ENCODE measurements at regions not wholly inside any gene's neighbourhood (a gene's known extent, or its start where the extent isn't known, plus 50 kb on each side); places are given as distances from the start of the nearest gene placed in this dataset.

DNA sequence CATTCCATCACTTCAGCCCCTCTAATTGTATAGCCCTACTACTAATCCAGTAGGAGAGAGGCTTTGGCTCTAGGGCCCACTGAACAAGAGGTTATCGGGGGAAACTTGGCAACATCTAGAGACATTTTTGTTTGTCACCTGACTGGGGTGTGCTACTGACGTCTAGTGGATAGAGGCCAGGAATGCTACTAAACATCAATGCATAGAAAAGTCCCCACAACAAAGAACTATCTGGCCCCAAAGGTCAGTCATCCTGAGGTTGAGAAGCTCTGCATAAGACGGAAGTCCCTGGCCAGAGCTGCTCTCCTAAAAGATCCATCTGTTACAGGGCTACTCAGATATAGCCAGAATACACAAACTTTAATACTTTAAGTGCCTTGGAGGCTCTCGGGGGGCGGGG lies 570.6 kb upstream of the KLF4 start:
- no peak overlapping the region for H3K4me3 ChIP-seq (ENCODE audit: low read length)
- no peaks in the 10 kb centered on the region for H3K36me3 ChIP-seq (ENCODE audit: control insufficient read depth, insufficient read depth, low read length)
- no peak overlapping the region for H3K9ac ChIP-seq (ENCODE audit: low read length)

DNA sequence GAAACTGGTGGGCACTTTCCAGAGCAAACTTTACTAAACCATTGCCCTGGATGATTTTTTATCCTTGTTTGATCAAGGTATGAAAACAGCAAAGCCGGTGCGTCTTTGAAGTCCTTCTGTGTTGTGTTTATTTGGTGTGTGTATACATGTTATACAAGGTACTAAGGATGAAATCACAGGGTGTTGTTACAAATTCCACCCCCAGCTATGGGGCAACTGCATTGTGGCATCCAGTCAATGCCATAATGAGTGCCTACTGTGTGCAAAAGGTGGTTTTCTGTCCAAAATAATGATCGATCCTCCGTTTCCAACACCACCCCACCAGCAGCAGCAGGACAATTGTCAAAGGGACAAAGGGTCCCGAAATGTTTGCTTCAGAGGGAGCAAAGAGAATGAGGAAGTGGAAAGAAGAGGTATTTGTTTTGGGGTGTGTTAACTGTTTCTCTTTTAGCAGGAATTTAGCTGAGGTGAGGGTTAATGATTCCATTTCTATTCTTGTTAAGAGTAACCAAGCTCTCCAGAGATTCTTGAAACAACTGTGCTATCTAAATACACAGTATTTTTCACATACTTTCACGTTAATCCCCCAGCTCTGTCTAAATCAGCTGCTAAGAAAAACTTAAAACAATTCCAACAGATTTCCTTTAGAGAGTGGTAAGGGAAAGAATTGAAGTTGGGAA lies 568.7 kb upstream of the KLF4 start:
- Histone ChIP-seq H3K36me3 (ENCODE audit: control insufficient read depth, insufficient read depth, low read length) (no peaks in the 10 kb centered on the region), H3K9me3 (ENCODE audit: control insufficient read depth, low read length) (no peaks in the 10 kb centered on the region), H3K4me3 (ENCODE audit: low read length) (no peak overlapping the region), H3K4me1 (ENCODE audit: control insufficient read depth, insufficient read depth, low read length) (peaks cover 43% of the 10 kb centered on the region), H3K9ac (ENCODE audit: low read length) (no peak overlapping the region), H3K27me3 (ENCODE audit: control insufficient read depth, insufficient read depth, low read length) (no peaks in the 10 kb centered on the region)

More for the DNA sequence above, 570.6 kb upstream of the KLF4 start:
- Histone ChIP-seq H3K4me1 (ENCODE audit: control insufficient read depth, insufficient read depth, low read length) (peaks cover 26% of the 10 kb centered on the region), H3K27me3 (ENCODE audit: control insufficient read depth, insufficient read depth, low read length) (no peaks in the 10 kb centered on the region), H3K9me3 (ENCODE audit: control insufficient read depth, low read length) (no peaks in the 10 kb centered on the region)

DNA sequence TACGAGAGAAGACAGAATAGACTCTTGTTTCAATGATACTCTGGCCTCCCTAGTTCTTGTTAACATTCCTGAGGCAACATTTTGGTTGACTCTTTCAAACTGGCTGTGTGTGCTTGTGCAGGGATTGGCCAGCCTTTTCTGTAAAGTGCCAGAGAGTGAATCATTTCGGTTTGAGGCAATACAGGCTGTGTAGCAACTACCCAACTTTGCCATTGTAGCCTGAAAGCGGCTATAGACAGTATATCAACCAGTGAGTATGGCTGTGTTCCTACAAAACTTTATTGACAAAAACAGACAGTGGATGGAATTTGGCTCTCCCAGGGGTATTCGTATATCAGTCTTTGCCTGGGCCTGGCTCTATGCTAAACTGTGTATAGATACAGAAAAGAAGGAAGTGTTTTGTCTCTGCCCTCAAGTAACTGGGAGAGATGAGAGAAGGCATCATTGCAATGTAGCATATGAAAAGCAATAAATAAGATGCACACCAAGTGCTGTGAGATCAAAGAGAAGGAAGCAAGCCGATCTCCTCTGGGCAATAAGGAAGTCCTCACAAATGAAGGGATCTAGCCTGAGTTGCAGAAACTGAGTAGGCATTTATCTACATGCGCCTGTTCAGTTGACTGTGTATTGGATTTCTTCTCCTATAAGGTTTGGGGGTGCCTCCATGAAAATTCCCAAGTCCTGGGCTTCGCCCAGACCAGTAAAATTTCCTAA lies 568.0 kb upstream of the KLF4 start:
- Histone ChIP-seq H3K27me3 (ENCODE audit: control insufficient read depth, insufficient read depth, low read length) (no peaks in the 10 kb centered on the region), H3K4me1 (ENCODE audit: control insufficient read depth, insufficient read depth, low read length) (peaks cover 49% of the 10 kb centered on the region), H3K9me3 (ENCODE audit: control insufficient read depth, low read length) (no peaks in the 10 kb centered on the region)

DNA sequence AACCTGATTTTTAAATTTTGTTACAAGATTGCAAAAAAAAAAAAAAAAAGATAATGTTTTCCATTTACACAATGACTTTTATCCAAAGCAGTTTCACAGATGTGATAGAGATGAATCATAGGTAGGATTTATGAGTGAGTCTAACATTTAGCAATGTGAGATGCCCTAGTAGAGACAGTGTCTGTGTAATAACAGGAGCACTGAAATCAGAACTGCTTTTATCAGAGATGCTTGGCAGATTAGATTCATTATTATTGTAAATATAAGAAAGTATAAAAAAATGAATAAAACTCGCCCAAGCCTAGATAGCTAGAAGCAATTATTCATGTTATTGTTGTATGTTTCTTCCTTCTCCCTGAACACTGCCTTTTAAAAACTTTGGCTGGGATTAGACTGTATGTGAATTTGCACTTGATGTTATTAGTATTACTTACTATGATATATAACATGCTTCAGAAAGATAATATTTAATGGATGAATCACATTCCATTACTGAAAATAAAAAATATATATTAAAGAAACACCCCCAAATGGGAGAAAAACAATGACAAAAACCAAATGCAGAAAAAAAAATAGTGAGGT lies 567.3 kb upstream of the KLF4 start:
- Histone ChIP-seq H3K4me1 (ENCODE audit: control insufficient read depth, insufficient read depth, low read length) (peaks cover 49% of the 10 kb centered on the region), H3K27me3 (ENCODE audit: control insufficient read depth, insufficient read depth, low read length) (no peaks in the 10 kb centered on the region)

More for the DNA sequence above, 568.0 kb upstream of the KLF4 start:
- Histone ChIP-seq H3K36me3 (ENCODE audit: control insufficient read depth, insufficient read depth, low read length) (no peaks in the 10 kb centered on the region), H3K4me3 (ENCODE audit: low read length) (no peak overlapping the region), H3K9ac (ENCODE audit: low read length) (no peak overlapping the region)

DNA sequence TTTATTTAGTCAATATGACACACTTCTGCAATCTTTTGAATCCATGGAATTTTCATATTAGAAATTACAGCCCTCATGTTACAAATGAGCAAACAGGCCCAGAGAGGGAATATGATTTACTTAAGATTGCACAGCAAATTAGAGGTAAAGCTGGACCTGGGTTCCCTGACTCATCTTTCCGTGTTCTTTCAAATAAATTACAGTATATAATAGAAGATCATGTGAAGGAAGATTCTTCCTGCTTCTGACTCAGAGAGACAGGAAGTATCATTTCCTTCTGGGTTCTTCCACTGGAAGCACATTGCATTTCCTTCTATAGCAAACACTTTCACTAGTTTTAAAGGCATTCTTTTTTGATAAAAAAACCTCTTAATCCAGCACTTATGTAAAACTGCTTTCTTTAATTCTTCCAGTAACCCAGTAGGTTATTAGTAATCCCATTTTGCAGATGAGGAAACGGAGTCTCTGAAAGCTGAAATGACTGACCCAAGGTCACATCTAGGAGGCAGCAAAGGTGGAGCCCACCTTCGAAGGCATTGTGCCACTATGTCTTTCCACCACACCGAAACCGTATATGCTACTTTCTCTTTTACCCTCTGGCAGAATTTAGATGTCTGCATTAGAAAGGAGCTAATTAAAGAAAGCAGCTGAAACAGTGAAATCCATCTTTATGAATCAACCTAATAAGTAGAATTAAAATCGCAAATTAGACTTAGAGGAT lies 566.7 kb upstream of the KLF4 start:
- Histone ChIP-seq H3K9me3 (ENCODE audit: control insufficient read depth, low read length) (no peaks in the 10 kb centered on the region), H3K4me1 (ENCODE audit: control insufficient read depth, insufficient read depth, low read length) (peaks cover 55% of the 10 kb centered on the region), H3K4me3 (ENCODE audit: low read length) (no peak overlapping the region), H3K27me3 (ENCODE audit: control insufficient read depth, insufficient read depth, low read length) (no peaks in the 10 kb centered on the region), H3K9ac (ENCODE audit: low read length) (no peak overlapping the region), H3K36me3 (ENCODE audit: control insufficient read depth, insufficient read depth, low read length) (no peaks in the 10 kb centered on the region)

More for the DNA sequence above, 567.3 kb upstream of the KLF4 start:
- Histone ChIP-seq H3K9me3 (ENCODE audit: control insufficient read depth, low read length) (no peaks in the 10 kb centered on the region), H3K36me3 (ENCODE audit: control insufficient read depth, insufficient read depth, low read length) (no peaks in the 10 kb centered on the region), H3K9ac (ENCODE audit: low read length) (no peak overlapping the region), H3K4me3 (ENCODE audit: low read length) (no peak overlapping the region)

DNA sequence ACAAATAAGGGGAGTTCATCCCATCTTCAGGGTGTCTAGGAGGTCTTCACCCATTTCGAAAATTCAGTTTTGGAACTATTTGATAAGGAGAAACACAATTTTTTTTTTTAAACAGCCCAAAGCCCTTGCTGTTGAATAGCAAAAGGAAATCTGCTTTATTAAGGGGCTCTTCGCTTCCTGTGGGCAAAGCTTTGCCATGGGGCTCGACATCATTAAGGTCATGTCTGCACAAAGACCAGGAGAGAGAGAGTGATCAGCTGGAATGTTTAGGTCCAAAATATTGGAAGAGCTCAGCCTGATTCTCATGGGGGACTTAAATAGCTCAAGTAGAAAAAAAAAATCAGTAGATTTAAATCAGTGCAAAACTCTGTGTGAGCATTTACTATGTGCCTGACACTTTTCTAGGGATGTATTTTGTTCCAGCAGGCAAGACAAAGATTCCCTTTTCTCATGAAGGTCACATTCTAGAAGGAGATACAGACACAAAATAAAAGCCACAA lies 564.6 kb upstream of the KLF4 start:
- H3K4me3 ChIP-seq (ENCODE audit: low read length): no peak overlapping the region
- no peaks in the 10 kb centered on the region for H3K9me3 ChIP-seq (ENCODE audit: control insufficient read depth, low read length)
- peaks cover 75% of the 10 kb centered on the region for H3K4me1 ChIP-seq (ENCODE audit: control insufficient read depth, insufficient read depth, low read length)
- H3K36me3 ChIP-seq (ENCODE audit: control insufficient read depth, insufficient read depth, low read length): no peaks in the 10 kb centered on the region
- H3K9ac ChIP-seq (ENCODE audit: low read length): no peak overlapping the region
- no peaks in the 10 kb centered on the region for H3K27me3 ChIP-seq (ENCODE audit: control insufficient read depth, insufficient read depth, low read length)

DNA sequence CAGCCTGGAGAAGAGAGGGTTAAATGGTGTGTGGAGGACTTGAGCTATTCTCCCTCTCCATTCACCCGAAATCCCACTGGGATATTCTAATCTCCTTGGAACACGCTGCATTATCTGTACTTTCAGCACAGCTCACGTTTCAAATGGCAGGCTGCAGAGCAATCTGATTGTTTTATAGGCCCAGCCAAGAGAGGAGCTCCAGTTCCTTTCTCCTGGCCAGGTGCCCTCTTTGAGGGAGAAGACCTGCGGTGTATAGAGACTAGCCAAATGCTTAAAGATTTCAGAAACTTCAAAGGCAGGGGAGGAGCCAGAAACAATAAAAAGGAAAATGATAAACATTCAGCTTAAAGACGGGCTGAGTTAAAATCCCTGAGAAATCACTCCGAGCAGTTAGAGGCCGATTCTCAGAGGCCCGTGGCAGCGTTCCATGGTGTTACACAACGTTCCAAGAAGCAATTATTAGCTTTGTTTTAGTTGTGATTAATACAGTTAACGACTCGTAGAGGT lies 564.0 kb upstream of the KLF4 start:
- no peaks in the 10 kb centered on the region for H3K36me3 ChIP-seq (ENCODE audit: control insufficient read depth, insufficient read depth, low read length)
- no peak overlapping the region for H3K9ac ChIP-seq (ENCODE audit: low read length)
- no peaks in the 10 kb centered on the region for H3K27me3 ChIP-seq (ENCODE audit: control insufficient read depth, insufficient read depth, low read length)
- peaks cover 78% of the 10 kb centered on the region for H3K4me1 ChIP-seq (ENCODE audit: control insufficient read depth, insufficient read depth, low read length)
- H3K9me3 ChIP-seq (ENCODE audit: control insufficient read depth, low read length): no peaks in the 10 kb centered on the region
- no peak overlapping the region for H3K4me3 ChIP-seq (ENCODE audit: low read length)

DNA sequence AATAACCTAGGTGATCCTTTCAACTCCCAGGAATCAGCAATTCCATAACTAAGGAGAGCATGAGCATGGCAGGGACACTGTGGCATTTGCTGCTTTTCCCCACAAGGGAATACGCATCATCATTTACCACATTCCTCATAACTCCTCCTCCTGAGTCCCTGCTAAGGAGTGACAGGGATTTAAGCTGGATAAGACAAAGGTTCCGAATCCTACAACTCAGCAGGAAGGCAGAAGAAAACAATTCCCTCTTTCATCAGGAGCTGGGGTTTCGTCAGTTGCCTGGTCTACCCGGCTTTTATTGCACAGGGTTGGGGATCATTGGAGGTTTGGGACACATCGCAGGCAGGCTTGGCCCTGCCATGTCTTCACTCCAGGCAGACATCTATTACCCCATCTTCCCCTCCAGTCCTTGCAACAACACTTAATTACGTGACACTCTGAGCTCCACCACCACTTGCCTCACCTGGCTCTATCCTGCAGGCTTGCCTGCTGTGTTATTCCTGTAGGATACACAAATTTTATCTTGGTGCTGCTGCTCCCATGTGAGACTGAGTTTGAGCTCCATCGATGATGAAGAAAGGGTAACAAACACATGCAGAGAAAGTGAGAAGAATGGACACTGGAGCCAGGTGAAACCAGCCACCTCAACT lies 563.0 kb upstream of the KLF4 start:
- Histone ChIP-seq H3K4me1 (ENCODE audit: control insufficient read depth, insufficient read depth, low read length) (peaks cover 71% of the 10 kb centered on the region), H3K9ac (ENCODE audit: low read length) (no peak overlapping the region), H3K27me3 (ENCODE audit: control insufficient read depth, insufficient read depth, low read length) (no peaks in the 10 kb centered on the region)

DNA sequence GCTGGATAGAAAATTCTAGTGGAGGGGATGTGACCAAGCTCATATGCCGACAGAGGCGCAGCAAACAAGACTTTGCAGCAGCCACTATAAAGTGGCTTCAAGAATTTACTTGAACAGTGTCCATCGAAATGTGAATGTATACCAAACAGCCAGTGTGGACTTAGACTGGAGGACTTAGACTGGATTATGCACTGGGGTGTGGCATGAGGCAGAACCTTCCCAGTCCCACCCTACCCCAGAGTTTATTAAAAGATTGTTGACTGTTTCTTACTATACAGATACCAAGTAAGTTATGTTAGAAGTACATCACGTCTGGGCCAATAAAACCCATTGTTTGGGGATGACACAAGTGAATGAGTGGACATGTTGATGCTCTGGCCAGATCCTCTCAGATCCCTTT lies 561.3 kb upstream of the KLF4 start:
- Histone ChIP-seq H3K4me1 (ENCODE audit: control insufficient read depth, insufficient read depth, low read length) (peaks cover 61% of the 10 kb centered on the region), H3K36me3 (ENCODE audit: control insufficient read depth, insufficient read depth, low read length) (no peaks in the 10 kb centered on the region), H3K9me3 (ENCODE audit: control insufficient read depth, low read length) (no peaks in the 10 kb centered on the region), H3K27me3 (ENCODE audit: control insufficient read depth, insufficient read depth, low read length) (no peaks in the 10 kb centered on the region), H3K4me3 (ENCODE audit: low read length) (no peak overlapping the region), H3K9ac (ENCODE audit: low read length) (no peak overlapping the region)

More for the DNA sequence above, 563.0 kb upstream of the KLF4 start:
- Histone ChIP-seq H3K36me3 (ENCODE audit: control insufficient read depth, insufficient read depth, low read length) (no peaks in the 10 kb centered on the region), H3K9me3 (ENCODE audit: control insufficient read depth, low read length) (no peaks in the 10 kb centered on the region), H3K4me3 (ENCODE audit: low read length) (no peak overlapping the region)

DNA sequence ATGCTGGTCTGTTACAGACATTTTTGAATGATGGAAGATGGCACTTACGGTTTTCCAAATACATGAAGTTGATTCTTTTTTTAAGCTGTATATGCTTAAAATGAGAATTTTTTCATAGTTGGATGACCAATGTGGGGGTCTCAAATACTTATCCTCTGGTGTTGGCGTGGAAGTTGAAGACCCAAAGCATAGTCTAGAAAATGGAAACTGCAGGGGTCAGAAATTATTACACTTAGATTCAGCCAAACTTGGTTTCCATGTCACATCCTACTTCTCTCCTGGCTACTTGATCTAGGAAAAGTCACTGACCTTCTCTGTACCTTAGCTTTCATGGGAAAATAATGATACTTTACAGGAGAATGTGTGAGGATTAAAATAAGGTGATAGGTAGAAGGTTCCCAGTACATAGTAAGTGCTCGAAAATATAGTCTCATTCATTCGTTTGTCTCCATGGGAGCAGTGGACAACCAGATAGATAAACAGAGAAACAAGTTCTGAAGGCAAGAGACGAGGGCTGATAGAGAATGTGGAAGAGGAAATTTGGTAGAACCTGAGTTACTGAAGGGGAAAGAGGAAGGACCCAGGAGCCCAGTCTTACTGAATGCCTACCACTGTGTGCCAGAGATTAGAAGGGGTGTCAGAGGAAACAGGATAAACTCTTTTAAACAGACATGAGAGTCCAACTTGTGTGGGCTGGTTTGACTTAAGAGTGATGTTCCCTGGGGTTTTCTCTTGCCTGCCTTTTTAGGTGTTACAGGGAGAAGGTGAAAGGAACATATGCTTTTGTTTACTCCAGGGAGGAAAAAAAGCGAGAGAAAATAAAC lies 560.3 kb upstream of the KLF4 start:
- Histone ChIP-seq H3K4me1 (ENCODE audit: control insufficient read depth, insufficient read depth, low read length) (peaks cover 57% of the 10 kb centered on the region), H3K9ac (ENCODE audit: low read length) (no peak overlapping the region), H3K4me3 (ENCODE audit: low read length) (no peak overlapping the region), H3K9me3 (ENCODE audit: control insufficient read depth, low read length) (no peaks in the 10 kb centered on the region), H3K27me3 (ENCODE audit: control insufficient read depth, insufficient read depth, low read length) (no peaks in the 10 kb centered on the region), H3K36me3 (ENCODE audit: control insufficient read depth, insufficient read depth, low read length) (no peaks in the 10 kb centered on the region)

All from mucosa of stomach (tissue), 1 donor.